ENCODE measurements at regions not wholly inside any gene's neighbourhood (a gene's known extent, or its start where the extent isn't known, plus 50 kb on each side); places are given as distances from the start of the nearest gene placed in this dataset.

DNA sequence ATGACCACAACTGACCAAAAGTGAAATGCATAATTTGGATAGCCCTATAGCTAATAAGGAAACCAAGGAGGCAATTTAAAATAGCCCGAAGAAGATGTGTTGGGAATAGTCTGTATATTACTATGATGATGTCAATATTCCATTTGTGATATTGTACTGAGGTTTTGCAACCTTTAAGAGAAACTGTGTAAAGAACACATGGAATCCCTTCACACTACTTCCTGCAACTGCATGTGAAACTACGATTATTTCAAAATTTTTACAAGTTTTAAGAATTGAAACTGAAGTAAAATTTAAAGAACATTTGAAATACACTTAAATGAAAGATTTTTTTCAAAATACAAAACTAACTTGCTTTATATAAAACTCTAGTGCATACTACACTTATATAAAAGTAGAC is 504.3 kb upstream of the ID2 start:
- no peak for DNase-seq

DNA sequence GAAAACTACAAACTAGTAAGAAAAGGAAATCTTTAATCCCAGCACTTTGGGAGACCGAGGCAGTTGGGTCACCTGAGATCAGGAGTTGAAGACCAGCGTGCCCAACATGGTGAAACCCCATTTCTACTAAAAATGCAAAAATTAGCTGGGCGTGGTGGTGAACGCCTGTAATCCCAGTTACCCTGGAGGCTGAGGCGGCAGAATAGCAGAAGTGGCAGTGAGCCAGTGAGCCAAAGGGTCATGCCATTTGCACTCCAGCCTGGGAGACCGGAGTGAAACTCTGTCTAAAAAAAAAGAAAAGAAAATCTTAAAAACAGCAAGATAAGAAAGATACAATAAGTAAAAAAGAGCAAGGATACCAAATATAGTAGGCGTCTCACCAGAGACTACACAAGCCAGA is 502.9 kb upstream of the ID2 start:
- no peak for DNase-seq

DNA sequence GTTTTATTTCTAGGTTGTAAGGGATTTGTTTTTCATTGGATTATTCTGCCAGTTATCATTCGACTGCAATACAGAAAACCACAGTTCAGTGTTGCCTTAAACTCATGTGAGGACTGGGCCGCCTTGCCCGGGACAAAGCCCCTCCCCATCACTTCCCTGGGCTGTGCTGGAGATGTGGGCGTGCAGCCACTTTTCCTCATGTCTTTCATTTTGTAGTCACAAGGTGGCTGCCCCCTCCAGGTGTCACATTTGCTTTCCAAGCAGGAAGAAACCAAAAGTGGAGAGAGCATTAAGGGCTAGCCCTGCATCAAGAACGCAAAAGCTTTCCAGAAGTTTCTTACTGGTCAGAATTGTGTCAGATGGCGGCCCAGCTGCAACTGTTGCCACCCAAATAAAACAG is 492.5 kb upstream of the ID2 start:
- DNase-seq = no peak

DNA sequence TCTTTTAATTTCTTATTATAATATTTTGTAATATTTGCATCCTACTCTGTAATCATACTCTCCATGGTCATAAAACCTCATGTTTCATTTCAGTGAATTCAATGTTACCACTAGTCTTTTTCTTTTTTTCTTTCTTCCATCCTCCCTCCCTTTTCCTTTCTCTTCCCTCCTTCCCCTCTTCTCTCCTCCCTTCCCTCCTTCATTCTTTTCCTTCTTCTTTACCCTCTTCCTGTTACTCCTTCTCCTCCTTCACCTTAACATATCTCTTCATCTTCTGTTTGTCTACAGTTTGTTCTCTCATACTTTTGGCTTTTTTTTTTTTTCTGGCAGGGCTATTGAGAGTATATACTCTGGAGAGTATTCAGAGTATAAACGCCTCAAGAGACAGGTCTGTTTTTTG is 491.6 kb upstream of the ID2 start:
- no peak for DNase-seq

DNA sequence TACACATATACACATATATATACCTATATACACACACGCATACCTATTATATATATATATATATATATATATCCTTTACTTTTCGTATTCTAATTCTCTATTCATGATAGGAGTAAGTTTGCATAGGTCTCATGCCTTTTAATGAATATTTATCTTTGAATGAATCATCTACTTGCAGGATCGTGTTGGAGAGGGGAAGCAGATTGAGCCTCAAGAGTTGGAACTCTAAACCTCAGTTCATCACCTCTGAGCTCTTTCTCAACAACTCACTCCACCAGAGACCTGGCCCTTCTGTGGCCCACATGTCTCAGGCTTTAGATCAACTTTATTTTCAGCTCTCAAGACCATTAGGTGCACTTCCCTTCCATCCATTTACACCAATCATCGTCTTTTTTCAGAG is 490.4 kb upstream of the ID2 start:
- no peak for DNase-seq

DNA sequence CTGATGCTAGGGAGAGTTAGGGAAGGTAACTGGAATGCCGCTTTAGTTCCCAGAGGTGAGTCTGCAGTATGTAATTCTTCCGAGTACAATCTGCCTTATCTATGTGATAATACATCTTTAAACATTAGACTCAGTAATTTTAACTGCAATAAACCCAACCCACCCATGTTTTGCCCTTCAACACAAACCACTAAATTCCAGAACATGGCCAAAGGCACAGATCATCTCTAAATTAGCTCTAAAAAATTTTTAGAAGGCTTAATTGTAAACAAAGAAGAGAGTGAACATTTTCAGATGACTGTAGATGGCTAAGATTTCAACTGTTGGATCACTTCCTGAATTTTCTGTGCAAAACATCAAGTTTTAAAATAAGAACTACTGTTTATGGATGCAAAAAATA is 488.7 kb upstream of the ID2 start:
- DNase-seq = no peak

DNA sequence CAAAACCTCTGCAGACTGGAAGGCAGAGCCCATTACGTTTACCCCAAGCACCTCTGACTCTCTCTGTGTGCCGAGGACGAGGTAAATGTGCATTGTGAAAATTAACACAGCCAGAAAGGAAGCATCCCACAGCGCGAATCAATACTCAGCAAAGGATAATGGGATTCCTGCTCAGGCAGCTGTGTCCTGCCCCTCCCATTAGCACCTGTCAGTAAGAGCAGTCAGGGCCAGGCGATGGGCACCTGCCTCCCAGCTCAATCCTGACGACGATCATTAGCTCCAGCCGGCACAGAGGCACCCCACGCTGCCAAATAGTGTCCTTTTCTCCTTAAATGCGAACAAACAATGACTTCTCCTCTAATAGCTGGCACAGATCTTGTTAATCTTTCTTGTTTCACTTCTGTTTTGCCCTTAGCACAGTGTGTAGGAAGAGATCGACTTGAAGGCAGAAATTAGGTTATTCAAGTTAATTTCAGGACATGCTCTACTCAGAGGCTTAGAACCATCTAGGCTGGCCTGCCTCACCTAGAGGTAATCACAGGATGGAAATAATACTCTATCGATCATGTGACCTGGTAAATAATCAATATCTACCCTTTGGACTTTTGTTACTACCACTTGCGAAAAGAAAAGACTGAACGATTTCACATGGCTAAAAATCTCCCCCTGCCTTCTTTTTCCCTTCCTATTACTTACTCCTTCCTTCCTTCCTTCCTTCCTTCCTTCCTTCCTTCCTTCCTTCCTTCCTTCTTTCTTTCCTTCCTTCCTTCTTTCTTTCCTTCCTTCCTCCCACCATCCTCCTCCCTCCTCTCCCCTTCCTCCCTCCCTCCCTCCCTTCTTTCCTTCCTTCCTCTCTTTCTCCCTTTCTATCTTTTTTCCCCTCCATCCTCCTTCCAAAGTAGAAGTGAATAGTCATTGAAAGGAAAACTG is 487.9 kb upstream of the ID2 start:
- no peak for DNase-seq

DNA sequence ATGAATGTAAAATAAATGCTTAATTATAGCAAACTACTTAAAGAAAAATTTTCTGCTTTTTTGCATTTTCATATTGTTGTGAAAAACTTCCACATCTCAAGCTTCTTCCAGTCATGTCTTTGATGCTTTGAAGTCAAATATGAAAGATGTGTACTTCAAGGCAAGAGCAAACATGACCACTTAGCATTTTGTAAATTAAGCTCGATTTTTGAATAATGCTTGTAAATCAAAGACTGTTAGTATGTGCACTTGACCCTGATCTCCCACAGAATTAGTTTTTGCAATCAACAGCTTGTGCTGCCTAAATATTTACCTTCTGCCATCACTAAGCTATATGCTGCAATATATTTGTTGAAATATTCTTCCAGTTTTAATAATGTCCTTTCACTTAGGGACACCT is 486.1 kb upstream of the ID2 start:
- DNase-seq = no peak

DNA sequence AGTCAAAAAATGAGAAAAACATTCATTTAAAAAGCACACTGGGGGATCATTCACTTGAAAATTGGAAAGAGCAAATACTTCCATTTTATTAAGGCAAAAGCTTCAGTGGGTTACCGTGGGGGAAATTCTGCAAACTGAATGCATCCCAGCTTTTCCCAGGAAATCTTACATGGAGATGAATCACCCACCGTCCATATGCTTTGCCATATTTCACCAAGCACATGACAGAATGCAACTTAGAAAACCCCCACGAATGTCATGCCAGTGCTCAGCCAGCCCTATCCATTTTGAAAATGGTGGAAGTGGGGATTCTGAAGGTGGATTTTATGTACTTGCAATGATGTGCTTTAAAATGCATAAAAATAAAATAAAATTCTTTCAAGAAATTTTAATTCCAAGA is 485.5 kb upstream of the ID2 start:
- no peak for DNase-seq

DNA sequence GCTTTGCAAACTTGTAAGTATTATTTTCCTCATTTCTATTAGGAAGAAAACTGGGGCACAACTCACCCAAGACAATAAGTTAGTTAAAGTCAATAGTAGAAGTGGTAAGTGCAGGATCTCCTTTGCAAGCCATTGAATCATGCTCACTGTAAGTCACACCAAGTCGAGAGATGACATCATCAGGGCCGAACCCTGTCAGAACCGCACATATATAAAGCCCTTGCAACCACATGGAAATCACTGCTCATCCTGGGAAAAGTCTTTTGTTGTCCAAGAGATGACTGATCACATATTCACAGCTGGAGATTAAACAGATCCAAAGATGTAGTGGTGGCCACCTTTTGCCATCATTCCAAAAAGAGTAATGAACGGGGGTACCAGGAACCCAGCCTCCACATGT is 484.8 kb upstream of the ID2 start:
- DNase-seq = no peak

DNA sequence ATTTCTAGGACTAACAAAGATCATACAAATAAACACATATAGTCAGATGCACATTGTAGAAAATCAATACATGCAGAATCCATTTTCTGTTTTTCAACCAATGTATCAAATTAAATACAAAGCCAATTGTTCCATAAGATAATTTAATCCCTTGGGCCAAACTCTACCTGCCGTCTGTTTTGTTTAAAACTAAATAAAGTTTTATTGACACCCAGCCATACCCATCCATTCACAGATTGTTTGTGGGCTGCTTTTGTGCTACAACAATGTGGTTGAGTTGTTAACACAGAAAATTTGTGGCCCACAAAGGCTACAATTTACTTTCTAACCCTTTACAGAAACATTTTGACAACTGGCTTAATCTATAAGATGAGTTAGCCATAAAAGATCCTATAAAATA is 484.0 kb upstream of the ID2 start:
- DNase-seq = no peak

DNA sequence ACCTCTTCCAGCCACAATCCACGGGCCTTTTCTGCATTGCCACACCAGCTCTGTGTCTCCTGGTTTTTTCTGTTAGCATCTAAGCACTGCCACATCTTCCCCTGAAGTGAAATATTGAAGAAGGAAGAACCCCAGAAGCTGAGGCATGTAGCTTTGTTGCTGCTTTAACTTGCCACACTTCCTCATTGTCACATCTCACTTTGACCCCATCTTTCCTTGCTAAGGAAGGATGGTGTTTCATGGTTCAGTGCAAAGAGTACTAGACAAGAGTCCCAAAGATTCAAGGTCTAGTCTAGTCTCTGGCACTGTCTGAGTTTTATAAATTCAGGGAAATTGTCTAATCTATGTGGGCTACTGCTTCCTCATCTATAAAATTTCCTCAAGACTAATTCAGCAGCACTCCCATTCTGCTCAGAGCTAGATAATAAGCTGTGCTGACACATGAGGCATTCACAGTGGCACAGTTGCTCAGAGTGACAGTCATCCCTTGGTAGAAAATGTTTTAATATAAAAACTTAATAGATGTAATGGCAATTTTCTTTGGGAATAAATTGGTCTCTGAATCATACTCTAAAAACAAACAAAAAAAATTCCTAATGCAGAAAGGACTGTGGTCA is 483.0 kb upstream of the ID2 start:
- no peak for DNase-seq

DNA sequence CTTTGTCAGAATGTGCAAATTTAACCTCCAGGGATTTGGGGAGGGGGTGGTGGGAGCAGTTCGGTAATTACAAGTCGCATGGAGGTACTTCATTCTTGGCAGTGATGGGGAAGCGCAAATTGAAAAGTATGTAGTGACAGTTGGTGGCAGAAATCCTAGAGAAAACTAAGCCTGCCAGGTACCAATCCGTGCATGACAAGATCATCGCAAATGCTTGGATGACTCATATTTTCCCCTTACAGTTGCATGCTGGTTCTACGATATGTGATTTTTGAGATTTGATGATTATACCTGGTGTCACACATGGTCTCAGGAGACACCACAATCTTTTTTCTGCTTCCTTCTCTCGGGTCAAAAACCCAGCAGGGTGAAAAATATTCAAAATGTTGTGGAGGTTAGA is 479.7 kb upstream of the ID2 start:
- no peak for DNase-seq

DNA sequence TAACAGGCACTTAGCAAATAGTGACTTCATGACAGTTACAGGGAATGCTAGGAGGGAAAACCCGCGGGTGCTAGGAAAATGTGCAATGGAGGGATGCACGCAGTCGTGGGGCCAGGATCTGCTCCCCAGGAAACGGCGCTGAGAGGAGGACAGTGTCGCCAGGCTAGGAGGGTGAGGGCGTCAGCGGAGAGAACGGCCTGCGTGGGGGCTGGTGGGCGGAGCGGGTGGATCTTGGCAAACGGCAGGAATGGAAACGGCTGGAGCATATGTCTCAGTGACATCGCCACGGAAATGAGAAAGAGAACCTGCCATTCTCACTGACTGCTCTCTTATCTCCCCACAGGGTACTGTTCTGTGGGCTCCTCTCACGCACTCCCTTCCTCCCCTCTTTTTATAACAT is 478.5 kb upstream of the ID2 start:
- DNase-seq = no peak

DNA sequence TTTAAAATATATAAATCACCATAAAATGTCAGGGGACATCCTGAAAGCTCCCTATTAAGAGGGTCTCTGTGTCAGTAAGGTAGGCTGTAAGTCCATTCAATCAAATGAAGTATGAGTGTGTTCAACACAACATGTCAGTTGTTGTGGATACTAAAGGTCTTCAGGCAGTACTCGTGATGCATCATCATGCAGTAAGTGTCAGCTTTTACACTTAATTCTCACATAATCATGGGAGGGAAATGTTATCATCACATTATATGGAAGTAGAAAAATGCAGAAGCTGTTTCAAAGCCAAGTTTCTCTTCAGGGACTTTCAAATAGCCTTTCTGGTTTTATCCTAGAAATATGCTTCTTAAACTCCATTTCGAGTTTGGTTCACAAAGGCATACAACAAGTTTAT is 477.1 kb upstream of the ID2 start:
- DNase-seq = no peak

DNA sequence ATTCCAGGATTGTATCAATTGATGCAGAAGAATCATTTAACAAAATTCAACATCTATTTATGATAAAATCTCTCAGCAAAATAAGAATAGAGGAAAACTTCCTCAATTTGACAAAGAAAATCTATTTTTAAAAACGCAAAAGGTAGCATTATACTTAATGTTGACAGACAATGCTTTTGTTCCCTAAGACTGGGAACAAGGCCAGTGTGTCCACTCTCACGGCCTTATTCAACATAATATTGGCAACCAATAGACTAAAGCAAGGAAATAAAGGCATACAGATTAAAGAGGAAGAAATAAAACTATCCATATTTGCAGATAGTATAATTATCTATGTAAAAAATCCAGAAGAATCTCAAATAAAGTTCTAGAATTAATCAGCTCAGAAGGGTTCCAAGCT is 472.4 kb upstream of the ID2 start:
- DNase-seq = no peak

DNA sequence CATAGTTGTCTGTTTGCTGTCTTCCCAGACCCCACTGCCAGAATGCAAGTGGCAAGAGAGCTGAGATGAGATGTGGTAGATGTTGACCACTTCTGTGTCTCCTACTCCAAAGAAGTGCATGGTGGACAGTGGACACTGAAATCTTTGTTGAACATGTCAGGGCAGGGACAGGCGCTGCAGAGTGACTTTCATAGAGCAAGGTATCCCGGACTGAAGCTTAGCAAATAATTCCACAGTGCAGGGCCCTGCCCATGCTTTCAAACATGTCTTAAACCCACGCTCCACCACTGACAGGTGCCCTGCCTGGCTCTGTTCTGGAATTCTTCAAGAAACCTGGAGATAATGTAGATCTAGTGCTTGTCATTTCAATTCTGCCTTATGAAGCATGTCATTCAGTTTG is 470.5 kb upstream of the ID2 start:
- DNase-seq = no peak

DNA sequence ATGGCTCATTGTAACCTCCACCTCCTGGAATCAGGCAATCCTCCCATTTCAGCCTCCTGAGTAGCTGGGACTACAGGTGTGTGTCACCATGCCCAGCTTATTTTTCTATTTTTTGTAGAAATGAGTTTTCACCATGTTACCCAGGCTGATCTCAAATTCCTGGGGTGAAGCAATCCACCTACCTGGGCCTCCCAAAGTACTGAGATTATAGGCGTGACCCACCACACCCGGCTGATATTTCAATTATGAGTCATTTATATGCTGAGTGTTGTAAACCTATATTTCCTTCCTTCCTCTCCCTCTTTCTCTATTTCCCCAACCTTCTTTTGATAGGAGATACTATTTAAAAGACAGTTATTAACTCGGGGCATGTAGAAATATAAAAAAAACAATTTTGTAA is 469.6 kb upstream of the ID2 start:
- DNase-seq = no peak

DNA sequence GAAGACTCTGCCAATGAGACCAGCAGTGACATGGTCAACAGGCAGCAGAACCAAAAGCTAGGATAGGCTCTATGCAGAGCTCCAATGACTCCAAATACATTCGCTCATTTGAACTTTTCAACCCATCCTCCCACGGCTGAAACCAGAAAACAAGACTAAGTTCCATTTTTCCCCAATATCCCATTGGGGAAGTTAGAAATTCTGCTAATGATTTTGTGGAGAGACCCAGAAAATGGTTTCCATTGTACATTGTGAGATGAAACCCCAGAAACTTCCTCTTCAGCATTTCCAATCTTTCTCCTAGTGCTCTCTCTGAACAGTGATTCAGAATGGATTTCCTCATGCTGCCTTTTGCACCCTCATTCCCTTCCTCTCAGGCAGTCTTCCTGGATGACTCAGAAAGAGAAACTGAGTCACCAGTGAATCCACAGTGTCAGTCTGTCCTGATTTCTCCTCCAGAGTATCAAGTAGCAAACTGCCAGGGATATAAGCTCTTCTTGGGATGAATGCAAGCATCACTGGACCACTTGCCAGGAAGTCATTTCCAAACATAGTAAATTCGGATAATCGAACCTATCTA is 467.7 kb upstream of the ID2 start:
- no peak for DNase-seq

DNA sequence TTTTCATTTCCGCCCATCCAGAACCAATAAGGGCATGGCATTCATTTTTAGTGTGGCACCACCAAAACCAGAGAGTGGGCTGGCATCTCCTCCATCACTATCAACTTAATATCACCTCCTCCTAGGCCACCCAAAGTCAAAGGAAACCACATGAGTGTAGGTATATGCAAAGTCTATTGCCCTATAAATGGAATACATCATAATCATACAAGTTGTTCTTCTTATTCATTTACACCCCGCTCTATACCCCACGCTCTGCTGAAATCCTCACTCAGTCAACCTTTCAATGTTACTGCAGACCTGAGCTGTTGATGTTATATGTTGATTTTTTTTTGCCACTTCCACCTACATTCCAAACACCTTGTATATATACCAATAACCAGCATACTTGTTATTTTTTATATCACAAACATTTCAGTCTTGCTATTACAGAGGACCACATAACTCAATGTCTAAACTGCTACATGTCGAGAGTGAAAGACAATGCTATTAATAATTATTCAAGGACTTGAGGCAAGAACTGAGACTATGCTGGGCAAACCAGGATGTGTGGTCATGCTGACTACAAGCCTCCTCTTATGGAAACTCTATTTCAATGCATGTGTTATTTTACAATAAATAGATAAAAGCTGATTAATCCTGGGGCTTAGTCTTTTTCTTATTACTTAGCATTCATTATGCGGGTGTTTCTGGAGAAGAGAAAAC is 466.5 kb upstream of the ID2 start:
- no peak for DNase-seq

DNA sequence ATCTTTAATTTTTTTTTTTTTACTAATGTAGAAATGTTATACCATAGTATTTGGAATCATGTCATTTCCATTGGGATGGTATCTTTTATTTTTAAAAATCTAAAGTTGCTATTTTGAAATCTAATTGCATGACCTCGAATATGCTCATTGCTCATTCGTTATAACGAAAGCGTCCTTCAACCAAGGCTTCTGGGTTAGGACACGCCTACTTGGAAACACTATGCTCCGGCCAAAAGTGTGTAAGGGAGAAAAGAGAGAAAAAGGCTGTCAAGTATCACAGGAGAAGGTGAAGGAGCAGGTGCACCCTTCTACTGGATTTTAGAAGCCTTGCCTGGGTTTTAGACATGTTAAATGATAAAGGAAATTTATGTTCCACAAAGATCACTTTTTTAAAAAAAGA is 465.9 kb upstream of the ID2 start:
- no peak for DNase-seq

DNA sequence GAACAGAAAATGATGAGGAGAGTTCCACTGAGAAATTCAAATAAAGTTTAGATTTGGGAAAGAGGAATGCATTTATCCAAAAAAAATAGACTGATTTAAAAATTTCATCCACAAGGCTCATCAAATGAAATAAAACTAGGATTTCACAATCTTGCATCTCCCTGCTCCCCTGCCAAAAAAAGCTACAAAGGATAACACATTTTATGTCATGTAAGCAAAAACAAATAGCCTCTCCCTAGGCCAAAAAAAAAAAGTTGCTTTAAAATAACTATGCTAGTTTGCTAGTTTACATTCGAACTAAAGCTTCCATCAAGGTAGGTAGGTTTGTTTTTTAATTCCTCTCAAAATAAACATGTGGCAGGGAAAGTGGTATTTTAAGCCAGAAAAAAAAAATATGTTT is 465.5 kb upstream of the ID2 start:
- no peak for DNase-seq

DNA sequence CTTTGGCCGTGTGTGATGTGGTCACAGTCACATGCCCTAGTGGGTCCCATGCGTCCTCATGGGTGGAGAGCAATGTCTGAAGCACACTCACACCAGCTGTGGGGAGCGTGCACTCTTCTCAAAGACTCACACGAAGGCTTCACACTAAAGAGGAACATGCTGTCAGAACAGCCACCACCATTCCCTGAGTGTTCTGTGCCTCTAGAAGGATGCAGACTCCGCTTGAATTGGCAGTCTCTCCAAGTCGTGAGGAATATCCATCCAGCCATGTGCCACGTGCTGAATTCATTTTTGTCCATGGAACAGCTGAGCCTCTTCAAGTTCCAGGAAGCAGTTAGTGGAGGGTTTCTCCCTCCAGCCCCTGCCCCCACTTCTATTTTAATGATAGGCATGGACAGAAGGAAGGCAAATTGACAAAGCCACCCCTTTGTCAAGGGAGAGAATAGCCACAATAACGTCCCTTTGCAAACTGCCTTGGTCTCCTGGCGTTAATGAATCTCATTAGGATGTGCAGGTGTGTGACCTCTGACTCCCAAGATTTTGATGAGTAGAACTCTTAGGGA is 464.3 kb upstream of the ID2 start:
- no peak for DNase-seq
